ENCODE measurements at regions not wholly inside any gene's neighbourhood (a gene's known extent, or its start where the extent isn't known, plus 50 kb on each side); places are given as distances from the start of the nearest gene placed in this dataset.

GRCh38 chr11:8785998-8786397 lies 103.4 kb downstream of the RPL27A start:
- no peak for TF ChIP-seq POLR2A (IDR thresholded peaks at IDR 0.05)
- no peak for TF ChIP-seq CTCF (IDR thresholded peaks at IDR 0.05)
